Activated B cell treated with CpG ODN at 0.5 μM for 24 hours (primary cell): ENCODE measurements at regions not wholly inside any gene's neighbourhood (a gene's known extent, or its start where the extent isn't known, plus 50 kb on each side); places are given as distances from the start of the nearest gene placed in this dataset.

Source experiments
- ATAC-seq: fragments of 200-7000 bp; cut with Tn5 transposase; one replicate; pipeline ENCODE4 v1.10.0; 2021; ENCODE audit warnings: low read depth, mild to moderate bottlenecking, moderate library complexity
- CTCF ChIA-PET: fragments of 350-600 bp; sonication (Branson Sonifier 250); formaldehyde crosslinking; loops from one replicate; lab custom pipeline; 2021; ENCODE audit warnings: antibody characterized with exemption; lab: Charles Lee
- POLR2A ChIA-PET: fragments of 350-600 bp; sonication (Branson Sonifier 250); formaldehyde crosslinking; loops from one replicate; lab custom pipeline; 2021; ENCODE audit warnings: antibody characterized with exemption; lab: Charles Lee
- DNase-seq: peaks from one replicate; pipeline ENCODE4 v3.0.0; 2022
- H3K27ac Mint-ChIP-seq: one replicate; pipeline ENCODE4 v1.8.0; 2020; ENCODE audit warnings: mixed read lengths
- H3K27me3 Mint-ChIP-seq: one replicate; pipeline ENCODE4 v1.8.0; 2021; ENCODE audit warnings: mixed read lengths
- H3K36me3 Mint-ChIP-seq: one replicate; pipeline ENCODE4 v1.8.0; 2021; ENCODE audit warnings: low read depth, mixed read lengths
- H3K4me1 Mint-ChIP-seq: one replicate; pipeline ENCODE4 v1.8.0; 2021; ENCODE audit warnings: mixed read lengths
- H3K4me3 Mint-ChIP-seq: one replicate; pipeline ENCODE4 v1.8.0; 2020; ENCODE audit warnings: mild to moderate bottlenecking, mixed read lengths
- H3K9me3 Mint-ChIP-seq: one replicate; pipeline ENCODE4 v1.8.0; 2020; ENCODE audit warnings: mixed read lengths
- intact Hi-C: fragments of 100-400 bp; cut with micrococcal nuclease; formaldehyde crosslinking; loops from one replicate; pipeline ENCODE4 v1.15.1; 2024
- TF ChIP-seq, protein P1 (sequence below): fragments of 200-600 bp; IDR thresholded peaks from one replicate; pipeline ENCODE4 v1.8.0; 2022; ENCODE audit warnings: antibody characterized with exemption, mild to moderate bottlenecking

DNA sequence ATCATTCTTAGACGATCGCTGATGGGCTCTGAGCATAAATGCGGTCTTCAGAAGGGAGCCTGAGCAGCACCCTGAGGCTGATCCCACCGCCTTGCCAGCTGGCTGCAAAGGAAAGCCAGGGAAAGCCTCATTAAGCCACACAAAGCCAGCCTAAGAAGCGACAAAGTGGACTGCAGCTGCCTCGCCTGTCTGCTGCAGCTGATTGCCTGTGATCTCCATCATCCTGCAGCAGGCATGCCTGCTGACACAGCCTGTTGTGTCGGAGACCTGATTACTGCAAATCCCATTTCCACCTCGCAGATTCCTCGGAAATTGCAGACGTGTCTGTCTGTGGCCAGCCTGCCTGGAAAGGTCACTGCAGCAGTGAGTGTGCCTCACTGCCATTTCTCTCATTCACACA lies 1087.0 kb upstream of the AUTS2 start:
- intact Hi-C loops: no loop called here
- Mint-ChIP-seq H3K36me3 (no peaks in the 10 kb centered on the region), H3K4me1 (no peaks in the 10 kb centered on the region), H3K4me3 (no peak overlapping the region), H3K27me3 (no peaks in the 10 kb centered on the region), H3K27ac (no peak overlapping the region), H3K9me3 (peaks cover 12% of the 10 kb centered on the region)
- ChIA-PET POLR2A (no interaction called here), CTCF (no interaction called here)
- no peak for DNase-seq
- TF ChIP-seq, protein P1, sequence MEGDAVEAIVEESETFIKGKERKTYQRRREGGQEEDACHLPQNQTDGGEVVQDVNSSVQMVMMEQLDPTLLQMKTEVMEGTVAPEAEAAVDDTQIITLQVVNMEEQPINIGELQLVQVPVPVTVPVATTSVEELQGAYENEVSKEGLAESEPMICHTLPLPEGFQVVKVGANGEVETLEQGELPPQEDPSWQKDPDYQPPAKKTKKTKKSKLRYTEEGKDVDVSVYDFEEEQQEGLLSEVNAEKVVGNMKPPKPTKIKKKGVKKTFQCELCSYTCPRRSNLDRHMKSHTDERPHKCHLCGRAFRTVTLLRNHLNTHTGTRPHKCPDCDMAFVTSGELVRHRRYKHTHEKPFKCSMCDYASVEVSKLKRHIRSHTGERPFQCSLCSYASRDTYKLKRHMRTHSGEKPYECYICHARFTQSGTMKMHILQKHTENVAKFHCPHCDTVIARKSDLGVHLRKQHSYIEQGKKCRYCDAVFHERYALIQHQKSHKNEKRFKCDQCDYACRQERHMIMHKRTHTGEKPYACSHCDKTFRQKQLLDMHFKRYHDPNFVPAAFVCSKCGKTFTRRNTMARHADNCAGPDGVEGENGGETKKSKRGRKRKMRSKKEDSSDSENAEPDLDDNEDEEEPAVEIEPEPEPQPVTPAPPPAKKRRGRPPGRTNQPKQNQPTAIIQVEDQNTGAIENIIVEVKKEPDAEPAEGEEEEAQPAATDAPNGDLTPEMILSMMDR: no peak
- ATAC-seq: no peak

DNA sequence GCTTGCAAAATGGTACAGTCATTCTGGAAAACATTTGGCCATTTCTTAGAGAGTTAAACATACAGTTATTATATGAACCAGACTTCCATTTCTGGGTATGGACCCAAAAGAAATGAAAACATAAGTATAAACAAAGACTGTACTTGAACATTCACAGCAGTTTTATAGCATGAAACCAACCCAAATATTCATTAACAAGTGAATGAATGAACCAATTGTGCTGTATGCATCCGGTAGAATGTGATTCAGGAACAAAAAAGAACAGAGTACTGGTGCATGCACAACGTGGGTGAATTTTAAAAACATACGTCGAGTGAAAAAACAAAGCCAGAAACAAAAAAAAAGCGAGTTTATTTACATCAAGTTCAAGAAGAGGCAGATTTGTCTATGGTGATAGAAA lies 1085.8 kb upstream of the AUTS2 start:
- Mint-ChIP-seq H3K36me3 (no peaks in the 10 kb centered on the region), H3K4me3 (no peak overlapping the region), H3K9me3 (peaks cover 12% of the 10 kb centered on the region), H3K4me1 (no peaks in the 10 kb centered on the region), H3K27ac (no peak overlapping the region), H3K27me3 (no peaks in the 10 kb centered on the region)
- ATAC-seq (no peak), DNase-seq (no peak)
- intact Hi-C loops: no loop called here
- ChIA-PET CTCF (no interaction called here), POLR2A (no interaction called here)
- TF ChIP-seq, protein P1: no peak

DNA sequence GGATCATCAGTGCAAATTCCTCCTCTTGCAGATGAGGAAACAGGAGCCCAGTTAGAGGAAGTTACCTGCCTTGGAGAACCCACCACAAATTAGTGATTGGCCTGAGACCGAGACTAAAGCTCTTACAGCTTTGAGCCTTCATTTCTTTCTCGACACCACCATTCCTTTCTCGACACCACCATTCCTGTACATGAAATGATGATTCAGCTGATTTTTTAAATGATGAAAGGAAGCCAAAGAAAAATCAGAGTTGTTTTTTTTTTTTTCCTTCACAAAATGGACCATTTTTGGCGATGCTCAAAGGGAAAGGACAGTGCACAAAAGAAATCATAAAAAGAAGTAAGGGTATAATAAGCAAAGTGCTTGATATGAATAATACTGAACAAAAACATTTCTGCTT lies 1080.2 kb upstream of the AUTS2 start:
- ATAC-seq: no peak
- POLR2A ChIA-PET: no interaction called here
- H3K27me3 Mint-ChIP-seq: no peaks in the 10 kb centered on the region
- intact Hi-C loops: no loop called here
- CTCF ChIA-PET: no interaction called here
- H3K4me1 Mint-ChIP-seq: no peaks in the 10 kb centered on the region
- no peak for DNase-seq
- TF ChIP-seq, protein P1: no peak
- H3K4me3 Mint-ChIP-seq: no peak overlapping the region
- H3K9me3 Mint-ChIP-seq: peaks cover 1% of the 10 kb centered on the region
- no peak overlapping the region for H3K27ac Mint-ChIP-seq
- no peaks in the 10 kb centered on the region for H3K36me3 Mint-ChIP-seq

DNA sequence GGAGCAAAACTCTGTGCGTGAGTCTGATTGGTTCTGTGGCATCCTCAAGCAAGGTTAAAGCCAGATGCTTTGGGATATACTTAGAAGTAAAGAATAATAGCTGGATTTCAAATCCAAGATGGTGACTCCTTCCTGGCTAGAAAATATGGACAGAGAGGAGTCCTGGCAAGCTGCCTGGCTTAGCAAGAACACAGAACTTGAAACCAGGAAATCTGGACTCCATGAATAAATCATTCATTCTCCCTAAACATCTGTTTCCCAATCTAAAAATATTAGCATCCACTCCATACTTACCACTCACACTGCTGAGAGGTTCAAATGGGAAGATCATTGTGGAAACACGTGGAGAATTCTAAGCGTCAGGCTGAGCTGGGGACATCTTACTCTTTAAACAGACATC lies 1074.1 kb upstream of the AUTS2 start:
- Mint-ChIP-seq H3K36me3 (no peaks in the 10 kb centered on the region), H3K27me3 (no peaks in the 10 kb centered on the region), H3K27ac (no peak overlapping the region), H3K4me1 (no peaks in the 10 kb centered on the region), H3K9me3 (peaks cover 7% of the 10 kb centered on the region), H3K4me3 (no peak overlapping the region)
- DNase-seq (no peak), ATAC-seq (no peak)
- intact Hi-C loops: no loop called here
- ChIA-PET POLR2A (no interaction called here), CTCF (no interaction called here)
- TF ChIP-seq, protein P1: no peak

DNA sequence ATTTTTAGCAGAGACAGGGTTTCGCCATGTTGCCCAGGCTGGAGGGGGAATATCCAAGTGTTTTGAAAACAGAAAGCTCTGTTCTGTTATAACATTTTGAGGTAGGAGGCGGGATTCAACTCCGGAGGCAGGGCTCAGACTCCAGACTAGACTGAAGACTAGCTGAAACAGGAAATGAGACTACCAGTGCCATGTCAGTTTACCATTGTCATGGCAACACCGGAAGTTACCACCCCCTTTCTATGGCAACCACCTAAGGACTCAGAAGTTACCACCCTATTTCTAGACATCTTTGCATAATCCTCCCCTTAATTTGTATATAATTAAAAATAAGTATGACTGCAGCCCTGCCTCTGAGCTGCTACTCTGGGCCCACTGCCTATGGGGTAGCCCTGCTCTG lies 1069.1 kb upstream of the AUTS2 start:
- no peaks in the 10 kb centered on the region for H3K36me3 Mint-ChIP-seq
- H3K4me1 Mint-ChIP-seq: no peaks in the 10 kb centered on the region
- no peak for ATAC-seq
- ChIA-PET CTCF (no interaction called here), POLR2A (no interaction called here)
- no peaks in the 10 kb centered on the region for H3K27me3 Mint-ChIP-seq
- no peak for DNase-seq
- TF ChIP-seq, protein P1: no peak
- peaks cover 6% of the 10 kb centered on the region for H3K9me3 Mint-ChIP-seq
- no peak overlapping the region for H3K27ac Mint-ChIP-seq
- intact Hi-C loops: no loop called here
- no peak overlapping the region for H3K4me3 Mint-ChIP-seq
